ENCODE measurements at regions not wholly inside any gene's neighbourhood (a gene's known extent, or its start where the extent isn't known, plus 50 kb on each side); places are given as distances from the start of the nearest gene placed in this dataset.

DNA sequence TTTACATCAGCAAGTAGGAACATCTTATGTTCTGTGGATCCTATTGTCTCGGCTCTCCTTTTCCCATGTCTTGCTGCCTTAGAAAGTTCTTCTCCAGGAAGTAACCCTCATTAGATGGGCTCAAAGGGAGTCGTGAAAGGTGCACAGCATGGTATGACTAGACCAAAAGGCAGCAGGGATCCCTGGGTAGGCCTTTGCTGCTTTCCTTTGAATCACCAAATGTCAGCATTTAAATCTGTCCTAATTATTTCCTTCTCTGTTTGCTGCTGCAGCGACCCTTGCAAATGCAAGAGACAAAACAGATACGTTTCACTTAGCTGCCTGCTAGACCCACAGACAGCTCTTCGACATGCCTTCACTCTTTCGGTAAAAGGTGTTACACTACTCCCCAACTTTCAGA, 218.4 kb downstream of the ACTL7B start:
- Histone ChIP-seq H3K36me3 (replicated peaks in 1 of 2) (no peaks in the 10 kb centered on the region), H3K4me3 (no peak overlapping the region), H3K27me3 (no peaks in the 10 kb centered on the region), H3K27ac (no peak overlapping the region), H3K9me3 (replicated peaks in 1 of 3) (no peaks in the 10 kb centered on the region), H3K4me1 (replicated peaks in 1 of 2) (no peaks in the 10 kb centered on the region)
- DNase-seq, result no peak
- intact Hi-C loops (cut with DNase I), result no loop called here
- no peak for TF ChIP-seq POLR2A (IDR thresholded peaks at IDR 0.05)
- TF ChIP-seq, protein P1, sequence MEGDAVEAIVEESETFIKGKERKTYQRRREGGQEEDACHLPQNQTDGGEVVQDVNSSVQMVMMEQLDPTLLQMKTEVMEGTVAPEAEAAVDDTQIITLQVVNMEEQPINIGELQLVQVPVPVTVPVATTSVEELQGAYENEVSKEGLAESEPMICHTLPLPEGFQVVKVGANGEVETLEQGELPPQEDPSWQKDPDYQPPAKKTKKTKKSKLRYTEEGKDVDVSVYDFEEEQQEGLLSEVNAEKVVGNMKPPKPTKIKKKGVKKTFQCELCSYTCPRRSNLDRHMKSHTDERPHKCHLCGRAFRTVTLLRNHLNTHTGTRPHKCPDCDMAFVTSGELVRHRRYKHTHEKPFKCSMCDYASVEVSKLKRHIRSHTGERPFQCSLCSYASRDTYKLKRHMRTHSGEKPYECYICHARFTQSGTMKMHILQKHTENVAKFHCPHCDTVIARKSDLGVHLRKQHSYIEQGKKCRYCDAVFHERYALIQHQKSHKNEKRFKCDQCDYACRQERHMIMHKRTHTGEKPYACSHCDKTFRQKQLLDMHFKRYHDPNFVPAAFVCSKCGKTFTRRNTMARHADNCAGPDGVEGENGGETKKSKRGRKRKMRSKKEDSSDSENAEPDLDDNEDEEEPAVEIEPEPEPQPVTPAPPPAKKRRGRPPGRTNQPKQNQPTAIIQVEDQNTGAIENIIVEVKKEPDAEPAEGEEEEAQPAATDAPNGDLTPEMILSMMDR (IDR thresholded peaks at IDR 0.05), result no peak
- WGBS, 4 donors, result 72 to 83% (median 75%) methylated on average over 6 of the region's 6 CpGs

GRCh38 chr9:108636013-108636412, 219.8 kb downstream of the ACTL7B start:
- DNase-seq, result no peak
- Histone ChIP-seq H3K4me1 (replicated peaks in 1 of 2) (no peaks in the 10 kb centered on the region), H3K9me3 (replicated peaks in 1 of 3) (no peaks in the 10 kb centered on the region), H3K27me3 (no peaks in the 10 kb centered on the region), H3K27ac (no peak overlapping the region), H3K4me3 (no peak overlapping the region), H3K36me3 (replicated peaks in 1 of 2) (no peaks in the 10 kb centered on the region)
- TF ChIP-seq POLR2A (IDR thresholded peaks at IDR 0.05), result no peak
- TF ChIP-seq, protein P1 (IDR thresholded peaks at IDR 0.05), result no peak
- 54 to 62% (median 61%) methylated on average over 2 of the region's 2 CpGs for WGBS, 4 donors
- intact Hi-C loops (cut with DNase I), result no loop called here

- TF ChIP-seq, protein P1 (IDR thresholded peaks at IDR 0.05), result no peak
- TF ChIP-seq POLR2A (IDR thresholded peaks at IDR 0.05), result no peak
- intact Hi-C loops (cut with DNase I), result no loop called here
- no peaks in the 10 kb centered on the region for H3K9me3 ChIP-seq (replicated peaks in 1 of 3)
- 82 to 90% (median 87%) methylated on average over 11 of the region's 11 CpGs for WGBS, 4 donors
- DNase-seq, result no peak
- no peaks in the 10 kb centered on the region for H3K27me3 ChIP-seq
- no peak overlapping the region for H3K27ac ChIP-seq
- no peak overlapping the region for H3K4me3 ChIP-seq
- H3K36me3 ChIP-seq (replicated peaks in 1 of 2), result no peaks in the 10 kb centered on the region
- H3K4me1 ChIP-seq (replicated peaks in 1 of 2), result no peaks in the 10 kb centered on the region
These were observed 220.9 kb downstream of the ACTL7B start for GRCh38 chr9:108634672-108635462.

DNA sequence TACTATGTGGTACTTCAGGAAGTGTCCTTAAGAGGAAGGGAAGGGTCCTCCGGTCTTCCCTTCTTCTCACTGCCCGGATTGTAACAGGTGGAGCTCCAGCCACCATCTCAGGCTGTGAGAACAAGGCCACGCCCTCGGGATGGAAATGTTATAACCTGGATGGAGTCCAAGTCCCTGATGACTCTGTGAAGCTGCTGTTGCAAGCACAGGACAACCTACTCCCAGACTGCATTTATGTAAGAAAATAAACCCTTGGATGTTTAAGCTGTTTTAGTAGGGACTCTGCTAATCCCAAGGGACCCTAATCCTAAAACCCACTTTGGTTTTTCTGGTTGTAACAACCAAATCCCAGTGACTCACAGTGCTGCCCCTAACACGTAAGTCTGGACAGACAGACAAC, 221.6 kb downstream of the ACTL7B start:
- 45 to 64% (median 48%) methylated on average over 4 to 5 of the region's 5 CpGs for WGBS, 4 donors
- Histone ChIP-seq H3K27ac (no peak overlapping the region), H3K9me3 (replicated peaks in 1 of 3) (no peaks in the 10 kb centered on the region), H3K27me3 (no peaks in the 10 kb centered on the region), H3K36me3 (replicated peaks in 1 of 2) (no peaks in the 10 kb centered on the region), H3K4me3 (no peak overlapping the region), H3K4me1 (replicated peaks in 1 of 2) (no peaks in the 10 kb centered on the region)
- peak in 5 of 7 donors; percentile 35 to 56 (median 49) for DNase-seq
- TF ChIP-seq, protein P1 (IDR thresholded peaks at IDR 0.05), result no peak
- no peak for TF ChIP-seq POLR2A (IDR thresholded peaks at IDR 0.05)
- intact Hi-C loops (cut with DNase I), result no loop called here

All from adrenal gland (tissue), 9 donors.